Ovary (tissue), 7 donors: ENCODE measurements at regions not wholly inside any gene's neighbourhood (a gene's known extent, or its start where the extent isn't known, plus 50 kb on each side); places are given as distances from the start of the nearest gene placed in this dataset.

ENCODE experiments used
- DNase-seq, 5 donors: peaks; one replicate each; pipeline ENCODE4 v3.0.0-alpha.2; 2019 to 2020
- H3K27ac ChIP-seq, 2 donors: fragments of 200-600 bp; one replicate each; pipeline versions ENCODE4 v1.5.1 to v1.8.0; 2019 to 2022
- H3K27me3 ChIP-seq: fragments of 200-600 bp; one replicate; pipeline ENCODE4 v1.8.0; 2022
- H3K36me3 ChIP-seq: fragments of 200-600 bp; sonication (generic); one replicate; pipeline ENCODE4 v1.5.1; 2019
- H3K4me1 ChIP-seq: one replicate; pipeline ENCODE4 v1.8.1; 2013; ENCODE audit warnings: mild to moderate bottlenecking, moderate library complexity; ENCODE audit not compliant: insufficient read depth
- H3K4me3 ChIP-seq: fragments of 200-600 bp; sonication (generic); one replicate; pipeline ENCODE4 v1.5.1; 2017
- H3K9me3 ChIP-seq, 2 donors: fragments of 200-600 bp in 1 of 2; sonication (generic) in 1 of 2; one replicate each; pipeline versions ENCODE4 v1.5.1 to v1.8.1; 2013 to 2019; ENCODE audit warnings: mild to moderate bottlenecking in 1 of 2, moderate library complexity in 1 of 2
- EP300 ChIP-seq: sonication (generic); formaldehyde crosslinking; IDR thresholded peaks from one replicate; pipeline ENCODE4 v1.6.1; 2017; ENCODE audit warnings: antibody characterized with exemption
- POLR2A ChIP-seq: fragments of 450-650 bp; IDR thresholded peaks from one replicate; pipeline ENCODE4 v1.6.1; 2017; ENCODE audit warnings: antibody characterized with exemption, mild to moderate bottlenecking, moderate library complexity
- WGBS, 3 donors: extraction: QIAGEN DNeasy Blood & Tissue Kit in 1 of 3; methylation state at CpG; one replicate each; pipeline versions ENCODE4 v1.1.5 to v1.1.7; 2013 to 2017; 5-methylcytosine and 5-hydroxymethylcytosine counted together
- intact Hi-C, 4 donors: fragments of 100-400 bp; cut with DNase I; formaldehyde crosslinking; loops; one replicate each; pipeline versions ENCODE4 v1.11.0 to v1.15.1; 2022 to 2023
- TF ChIP-seq, protein P1 (sequence below), 3 donors: fragments of 450-650 bp in 2 of 3; fragments of 200-600 bp in 1 of 3; IDR thresholded peaks; one replicate each; pipeline versions ENCODE4 v1.5.1 to v1.8.0; 2016 to 2022; ENCODE audit warnings: antibody characterized with exemption in 3 of 3, mild to moderate bottlenecking in 1 of 3
- donor health status: DM: no; HTN: no; CAD: no; lungs with moderate emphysema.
- donor health status: DM: no; HTN: no; CAD: no.
- donor health status: Bipolar disorder and iron deficiency.
- donor health status: DM: no; HTN: no; CAD: no.
- donor health status: DM: yes; HTN: yes; CAD: no.

DNA sequence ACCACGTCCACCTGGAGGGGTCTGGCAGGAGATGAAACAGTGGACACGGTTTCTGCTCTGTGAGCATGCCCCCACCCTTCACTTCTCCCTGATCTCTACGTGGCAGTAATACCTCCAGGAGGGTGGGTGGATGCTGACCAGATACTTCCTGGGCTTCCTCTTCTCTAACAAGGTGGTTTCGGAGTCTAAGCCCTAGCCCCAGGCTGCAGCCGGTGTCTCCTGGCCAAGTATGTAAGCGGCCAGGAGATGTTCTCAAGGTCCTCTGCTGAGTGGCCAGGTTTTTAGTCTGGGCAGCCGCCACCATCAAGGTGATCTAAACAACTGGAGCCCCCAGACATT, 101.8 kb upstream of the ASB18 start:
- TF ChIP-seq EP300 (no peak), POLR2A (no peak)
- TF ChIP-seq, protein P1, sequence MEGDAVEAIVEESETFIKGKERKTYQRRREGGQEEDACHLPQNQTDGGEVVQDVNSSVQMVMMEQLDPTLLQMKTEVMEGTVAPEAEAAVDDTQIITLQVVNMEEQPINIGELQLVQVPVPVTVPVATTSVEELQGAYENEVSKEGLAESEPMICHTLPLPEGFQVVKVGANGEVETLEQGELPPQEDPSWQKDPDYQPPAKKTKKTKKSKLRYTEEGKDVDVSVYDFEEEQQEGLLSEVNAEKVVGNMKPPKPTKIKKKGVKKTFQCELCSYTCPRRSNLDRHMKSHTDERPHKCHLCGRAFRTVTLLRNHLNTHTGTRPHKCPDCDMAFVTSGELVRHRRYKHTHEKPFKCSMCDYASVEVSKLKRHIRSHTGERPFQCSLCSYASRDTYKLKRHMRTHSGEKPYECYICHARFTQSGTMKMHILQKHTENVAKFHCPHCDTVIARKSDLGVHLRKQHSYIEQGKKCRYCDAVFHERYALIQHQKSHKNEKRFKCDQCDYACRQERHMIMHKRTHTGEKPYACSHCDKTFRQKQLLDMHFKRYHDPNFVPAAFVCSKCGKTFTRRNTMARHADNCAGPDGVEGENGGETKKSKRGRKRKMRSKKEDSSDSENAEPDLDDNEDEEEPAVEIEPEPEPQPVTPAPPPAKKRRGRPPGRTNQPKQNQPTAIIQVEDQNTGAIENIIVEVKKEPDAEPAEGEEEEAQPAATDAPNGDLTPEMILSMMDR (IDR thresholded peaks at IDR 0.05) = no peak
- 86 to 91% (median 89%) methylated on average over 7 of the region's 7 CpGs for WGBS, 3 donors
- Histone ChIP-seq H3K27ac (no peak overlapping the region), H3K4me1 (peaks cover 6% of the 10 kb centered on the region), H3K9me3 (no peaks in the 10 kb centered on the region), H3K4me3 (no peak overlapping the region), H3K36me3 (no peaks in the 10 kb centered on the region), H3K27me3 (no peaks in the 10 kb centered on the region)
- intact Hi-C loops = no loop called here
- no peak for DNase-seq

DNA sequence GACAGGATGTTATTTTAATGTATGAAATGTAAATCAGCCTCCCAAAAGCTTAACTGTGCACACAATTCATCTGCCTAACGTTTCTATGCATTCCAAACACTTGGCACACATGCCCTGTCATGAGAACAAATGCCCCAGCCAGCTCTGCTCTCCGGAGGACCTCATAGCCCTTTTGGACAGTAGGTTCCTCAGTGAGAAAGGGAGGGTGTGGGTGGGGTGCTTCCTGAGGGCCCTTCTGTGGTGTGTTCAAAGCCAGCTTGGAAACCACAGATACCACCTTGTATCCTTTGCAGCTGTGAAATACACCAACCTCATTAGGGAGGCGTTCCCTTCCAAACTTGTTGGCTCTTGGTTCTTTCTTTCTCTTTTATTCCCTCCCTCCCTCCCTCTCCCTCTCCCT, 102.2 kb upstream of the ASB18 start:
- Histone ChIP-seq H3K4me1 (peaks cover 6% of the 10 kb centered on the region), H3K4me3 (no peak overlapping the region), H3K27me3 (no peaks in the 10 kb centered on the region), H3K9me3 (no peaks in the 10 kb centered on the region), H3K36me3 (no peaks in the 10 kb centered on the region), H3K27ac (no peak overlapping the region)
- WGBS, 3 donors = 40 to 52% (median 42%) methylated on average over 3 of the region's 3 CpGs
- intact Hi-C loops = no loop called here
- TF ChIP-seq POLR2A (no peak), EP300 (no peak)
- TF ChIP-seq, protein P1 (IDR thresholded peaks at IDR 0.05) = no peak
- no peak for DNase-seq

DNA sequence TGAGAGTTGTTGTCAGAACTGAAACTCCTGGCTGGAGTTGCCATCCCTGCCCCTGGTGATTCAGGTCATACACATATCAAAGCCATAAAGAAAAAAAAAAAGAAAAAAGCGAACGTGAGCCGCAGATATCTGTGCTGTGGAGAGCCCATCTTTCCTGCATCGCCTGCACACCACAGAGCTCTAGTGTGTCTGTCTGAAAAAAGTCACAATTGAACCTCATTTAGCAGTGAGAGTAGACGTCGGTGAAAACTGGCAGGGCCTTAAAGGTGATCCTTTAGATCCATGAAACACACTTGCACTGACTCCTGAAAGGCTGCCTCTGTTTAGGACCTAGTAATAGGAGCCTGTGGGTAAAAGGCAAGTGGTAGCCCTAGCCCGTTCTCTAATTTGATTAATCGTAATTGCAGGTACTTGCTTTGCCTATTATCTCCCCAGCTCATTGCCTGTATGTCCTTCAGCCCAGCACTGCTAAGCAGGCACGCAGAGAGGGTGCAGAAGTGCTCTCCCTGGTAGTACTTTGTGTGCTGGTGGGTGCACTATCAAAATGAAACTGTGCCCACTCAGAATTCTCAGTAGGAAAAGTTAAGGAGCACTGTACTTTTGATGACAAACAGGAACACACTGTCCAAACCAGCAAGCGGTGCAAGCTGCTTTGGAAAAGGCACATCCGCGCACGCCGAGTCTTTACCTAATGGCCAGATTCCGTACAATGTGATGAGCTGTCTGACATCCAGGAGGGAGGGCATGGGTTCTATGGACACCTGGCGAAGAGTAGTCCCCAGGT, 103.5 kb upstream of the ASB18 start:
- WGBS, 3 donors = 94 to 98% (median 96%) methylated on average over 16 of the region's 16 CpGs
- no peak overlapping the region for H3K4me3 ChIP-seq
- no peak for TF ChIP-seq POLR2A
- no peak for TF ChIP-seq EP300
- TF ChIP-seq, protein P1 (IDR thresholded peaks at IDR 0.05) = no peak
- DNase-seq = no peak
- H3K27ac ChIP-seq = no peak overlapping the region
- peaks cover 6% of the 10 kb centered on the region for H3K4me1 ChIP-seq
- no peaks in the 10 kb centered on the region for H3K36me3 ChIP-seq
- no peaks in the 10 kb centered on the region for H3K9me3 ChIP-seq
- no peaks in the 10 kb centered on the region for H3K27me3 ChIP-seq
- intact Hi-C loops = no loop called here

DNA sequence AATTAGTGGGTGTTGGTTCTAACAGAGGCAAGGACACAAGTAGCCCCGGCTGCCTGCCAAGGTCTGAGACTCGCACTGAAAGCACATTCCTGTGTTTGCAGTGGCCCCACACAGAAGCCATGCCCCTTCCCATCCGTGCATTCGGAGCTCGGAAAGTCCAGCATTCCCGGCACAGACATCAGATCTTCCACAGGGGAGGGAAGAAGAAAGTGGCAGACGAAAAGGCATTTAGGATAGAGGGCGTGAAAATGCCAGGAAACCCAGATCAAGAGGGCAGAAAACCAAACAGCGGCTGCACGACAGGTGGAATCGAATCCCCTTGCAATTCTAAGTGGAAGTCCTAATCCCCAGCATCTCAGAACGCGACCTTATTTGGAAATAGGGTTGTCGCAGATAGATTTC, 105.5 kb upstream of the ASB18 start:
- no peaks in the 10 kb centered on the region for H3K9me3 ChIP-seq
- no peak overlapping the region for H3K4me3 ChIP-seq
- TF ChIP-seq EP300 (no peak), POLR2A (no peak)
- TF ChIP-seq, protein P1 (IDR thresholded peaks at IDR 0.05) = no peak
- DNase-seq = peak in 4 of 5 donors; percentile 38 to 73 (median 48)
- peaks cover 1% of the 10 kb centered on the region for H3K4me1 ChIP-seq
- H3K27me3 ChIP-seq = no peaks in the 10 kb centered on the region
- H3K36me3 ChIP-seq = no peaks in the 10 kb centered on the region
- WGBS, 3 donors = 24 to 46% (median 28%) methylated on average over 14 of the region's 14 CpGs
- intact Hi-C loops = no loop called here
- H3K27ac ChIP-seq = no peak overlapping the region
